ENCODE measurements at regions not wholly inside any gene's neighbourhood (a gene's known extent, or its start where the extent isn't known, plus 50 kb on each side); places are given as distances from the start of the nearest gene placed in this dataset.

DNA sequence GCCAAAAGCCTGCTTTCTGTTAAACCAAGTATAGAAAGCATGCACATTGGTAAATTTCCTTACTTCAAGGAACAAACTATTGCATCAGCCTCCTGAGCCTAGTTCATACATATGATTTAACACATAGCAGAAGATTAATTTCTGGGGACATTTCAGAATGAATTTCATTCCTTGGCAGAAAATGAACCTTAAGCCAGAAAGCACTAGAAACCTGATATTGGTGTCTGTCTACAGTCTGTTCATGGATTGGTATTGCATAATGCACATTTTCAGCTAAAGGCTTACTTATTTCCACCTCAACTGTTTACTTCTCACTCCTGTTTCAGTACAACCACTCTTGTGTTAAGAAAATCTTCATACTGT lies 1471.8 kb upstream of the NUDT12 start:
- no peak for DNase-seq (ENCODE audit: low read depth)

DNA sequence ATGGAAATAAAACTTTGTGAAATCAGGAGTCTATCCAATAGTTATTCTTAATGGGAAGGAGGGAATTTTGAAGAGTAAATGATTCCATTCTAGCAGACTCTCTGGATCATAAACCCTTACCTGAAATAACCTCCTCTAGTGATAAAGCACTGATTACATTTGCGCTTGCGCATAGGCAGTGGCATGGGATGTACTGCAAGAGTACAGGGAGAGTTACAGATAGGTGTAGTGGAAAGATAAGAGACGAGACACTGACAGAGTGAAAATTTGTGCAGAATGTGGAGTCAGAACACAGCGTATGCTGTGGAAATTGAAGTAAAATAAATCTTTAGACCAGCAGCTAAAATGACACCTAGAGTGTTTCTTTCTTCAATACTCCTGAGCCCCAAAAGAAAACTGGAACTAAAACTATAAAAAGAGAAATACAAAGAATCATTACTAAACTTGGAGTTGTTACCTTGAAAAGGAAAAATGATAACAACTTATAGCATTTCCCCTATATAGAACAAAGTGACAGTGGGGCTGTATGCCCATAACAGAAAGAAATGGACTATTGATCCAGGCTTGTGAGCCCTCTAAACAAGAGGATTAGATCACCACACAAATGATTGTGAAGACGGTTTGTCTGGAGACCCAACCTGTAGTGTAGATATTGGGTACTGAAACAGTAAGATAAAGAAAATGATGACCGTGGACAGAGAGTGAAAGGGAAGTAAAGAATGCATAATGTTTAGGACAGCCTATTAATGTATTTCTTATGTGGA lies 1471.2 kb upstream of the NUDT12 start:
- no peak for DNase-seq (ENCODE audit: low read depth)

DNA sequence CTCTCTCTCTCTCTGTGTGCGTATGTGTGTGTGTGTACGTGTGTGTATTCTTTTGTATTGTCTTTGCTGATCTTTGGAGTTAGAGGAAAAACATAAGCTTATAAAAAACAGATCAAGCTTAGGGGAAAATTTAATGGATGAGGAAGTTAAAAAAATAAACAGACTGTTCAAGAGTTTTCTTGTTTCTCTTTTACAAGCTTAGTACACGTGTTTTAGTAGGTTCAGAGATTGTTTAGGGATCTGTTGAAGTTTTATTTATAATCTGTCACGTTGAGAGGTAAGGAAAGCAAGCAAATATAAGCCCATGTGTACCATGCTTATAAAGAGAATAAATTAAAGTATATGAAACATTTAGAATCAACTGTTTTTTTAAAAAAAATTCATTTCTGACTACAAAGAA lies 1470.3 kb upstream of the NUDT12 start:
- no peak for DNase-seq (ENCODE audit: low read depth)

DNA sequence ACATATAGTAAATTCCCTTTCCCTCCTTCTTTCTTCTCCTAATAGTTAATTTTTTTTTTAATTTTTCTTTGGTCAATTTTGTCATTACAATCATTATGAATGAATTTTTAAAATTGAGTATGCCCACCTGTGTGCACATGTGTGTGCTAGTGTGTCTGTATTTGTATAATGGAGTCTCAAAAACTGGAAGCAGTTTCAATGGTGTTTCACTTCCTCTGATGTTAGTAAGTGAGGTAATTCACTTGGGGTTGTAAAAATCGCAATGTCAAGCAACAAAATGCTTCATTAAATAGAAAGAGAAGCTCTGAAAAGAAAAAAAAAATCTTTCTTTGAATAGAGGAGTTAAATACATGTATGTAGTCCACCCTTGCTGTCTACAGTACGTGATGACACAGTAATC lies 1467.6 kb upstream of the NUDT12 start:
- DNase-seq (ENCODE audit: low read depth), result no peak

DNA sequence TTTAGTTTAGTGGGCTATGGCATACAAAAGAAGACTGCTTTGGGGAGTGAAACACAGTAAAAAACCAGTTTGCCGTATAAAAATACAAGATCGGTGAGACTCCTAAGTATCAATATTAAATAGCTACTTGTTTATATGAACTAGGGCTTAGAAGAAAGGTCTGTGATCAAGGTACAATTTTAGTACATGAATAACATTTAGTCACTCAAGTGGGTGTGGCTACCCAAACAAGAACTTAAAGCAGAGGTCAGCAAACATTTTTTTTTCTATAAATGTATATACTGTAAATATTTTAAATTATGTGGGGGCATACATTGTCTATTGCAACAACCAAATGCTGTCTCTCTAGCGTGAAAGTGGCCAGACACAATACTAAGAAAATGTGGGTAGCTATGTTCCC lies 1452.5 kb upstream of the NUDT12 start:
- no peak for DNase-seq (ENCODE audit: low read depth)

DNA sequence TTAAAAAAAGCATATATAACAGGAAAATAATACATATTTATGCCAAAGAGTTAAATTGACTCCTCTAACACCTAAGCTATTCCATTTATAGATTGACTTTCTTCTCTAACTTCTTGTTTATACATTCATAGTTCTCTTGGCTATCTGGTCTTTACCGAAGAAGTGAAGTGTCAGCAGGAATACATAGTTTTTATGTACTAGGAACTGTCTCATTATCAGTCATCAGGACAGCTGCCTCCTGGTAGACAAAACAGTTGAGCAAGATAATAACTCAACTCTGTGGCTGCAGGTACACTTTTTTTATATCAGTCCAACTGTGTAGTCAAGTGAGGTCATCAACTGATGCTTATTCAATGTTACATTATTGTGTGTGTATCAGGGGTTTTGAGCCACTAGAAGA lies 1436.0 kb upstream of the NUDT12 start:
- no peak for DNase-seq (ENCODE audit: low read depth)

DNA sequence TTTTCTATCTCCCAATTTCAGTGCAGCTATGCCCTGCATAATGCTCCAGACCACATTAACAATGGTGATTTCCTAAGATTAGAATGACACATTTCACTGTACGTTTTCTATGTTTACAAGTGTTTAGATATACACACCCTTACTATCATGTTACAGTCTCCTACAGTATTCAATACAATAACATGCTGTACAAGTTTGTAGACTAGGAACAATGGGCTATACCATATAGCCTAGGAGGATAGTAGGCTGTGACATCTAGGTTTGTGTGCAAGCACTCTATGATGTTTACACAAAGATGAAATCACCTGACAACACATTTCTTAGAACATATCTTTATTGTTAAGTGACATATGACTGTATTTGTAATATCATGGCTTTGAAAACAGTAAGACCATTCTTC lies 1435.6 kb upstream of the NUDT12 start:
- DNase-seq (ENCODE audit: low read depth), result no peak

DNA sequence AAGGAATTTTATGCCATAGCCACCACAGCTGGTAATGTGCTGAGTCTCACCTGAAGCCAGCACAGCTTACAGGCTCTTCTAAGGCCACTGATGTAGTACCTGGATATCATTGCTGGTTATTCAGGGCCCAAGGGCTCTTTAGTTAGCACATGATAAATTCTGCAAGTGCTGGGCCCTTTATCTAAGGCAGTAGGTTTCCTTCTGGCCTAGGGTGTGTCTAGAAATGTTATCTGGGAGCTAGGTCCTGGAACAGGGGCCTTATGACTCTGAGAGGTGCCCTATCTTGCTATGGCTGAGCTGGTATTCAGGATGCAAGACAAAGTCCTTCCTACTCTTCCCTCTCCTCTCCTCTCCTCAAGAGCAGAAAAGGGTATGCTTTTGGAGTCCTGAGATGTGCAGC lies 1424.5 kb upstream of the NUDT12 start:
- DNase-seq (ENCODE audit: low read depth), result no peak

DNA sequence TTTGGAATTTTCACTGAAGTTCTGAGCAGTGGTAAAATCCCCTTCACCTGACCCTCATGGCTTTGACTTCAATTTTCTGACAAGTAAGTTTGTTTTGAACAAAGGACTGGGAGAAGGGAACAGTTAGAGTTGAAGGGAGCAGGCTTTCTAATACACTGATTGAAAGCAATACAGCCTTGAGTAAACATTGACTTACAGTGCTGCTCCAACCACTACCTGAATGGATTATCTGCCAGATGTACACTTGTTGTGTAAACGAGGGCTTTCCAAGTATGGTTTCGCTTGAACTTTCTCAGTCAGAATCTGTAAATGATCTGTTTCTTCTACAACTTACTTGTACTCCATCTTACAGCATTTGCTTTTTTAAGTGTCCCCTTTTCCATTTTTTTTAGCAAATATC lies 1414.9 kb upstream of the NUDT12 start:
- DNase-seq (ENCODE audit: low read depth), result no peak

DNA sequence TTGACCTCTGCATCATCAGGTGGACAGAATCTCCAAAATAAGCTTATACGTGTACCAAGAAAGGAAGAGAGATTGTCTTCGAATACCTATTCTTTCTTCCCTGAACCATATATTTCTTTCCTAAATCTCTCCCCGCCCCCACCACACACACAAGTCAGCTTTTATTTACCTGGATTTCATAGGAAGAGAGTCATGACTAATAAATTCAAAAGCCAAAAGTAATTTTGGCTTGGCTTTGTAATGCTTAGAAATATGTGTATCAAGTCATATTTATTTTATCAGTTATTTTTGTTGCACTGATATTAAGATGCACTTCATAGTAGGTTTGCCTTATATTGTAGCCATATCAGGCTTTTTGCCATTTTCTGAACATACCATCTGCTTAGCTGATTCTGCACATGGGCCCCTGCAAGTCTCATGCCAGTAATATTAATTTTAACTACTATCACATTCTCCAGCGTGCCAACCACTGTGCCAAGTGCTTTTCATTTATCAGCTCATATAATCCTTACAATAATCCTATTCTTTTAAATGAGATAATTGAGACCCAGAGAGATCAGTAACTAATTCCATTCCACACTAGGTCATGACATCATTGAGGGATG lies 1405.3 kb upstream of the NUDT12 start:
- no peak for DNase-seq (ENCODE audit: low read depth)

DNA sequence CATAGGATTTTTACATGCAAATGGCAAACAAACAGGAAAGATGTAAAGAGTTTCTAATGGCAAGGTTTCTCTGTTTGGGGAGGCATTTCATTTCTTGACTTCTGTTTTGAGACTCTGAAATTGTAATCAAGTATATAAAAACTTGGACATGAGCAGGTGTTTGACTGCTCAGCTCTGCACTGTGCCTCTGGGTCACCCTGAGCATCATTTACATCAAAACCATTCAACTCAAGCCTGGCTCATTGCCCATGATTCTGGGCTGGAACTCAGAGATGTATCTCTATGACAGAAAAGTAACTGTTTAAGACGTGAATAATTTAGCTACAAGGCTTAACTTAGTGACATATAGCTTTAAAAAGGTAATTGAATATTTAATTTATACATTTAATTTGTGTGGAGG lies 1402.4 kb upstream of the NUDT12 start:
- DNase-seq (ENCODE audit: low read depth), result no peak

DNA sequence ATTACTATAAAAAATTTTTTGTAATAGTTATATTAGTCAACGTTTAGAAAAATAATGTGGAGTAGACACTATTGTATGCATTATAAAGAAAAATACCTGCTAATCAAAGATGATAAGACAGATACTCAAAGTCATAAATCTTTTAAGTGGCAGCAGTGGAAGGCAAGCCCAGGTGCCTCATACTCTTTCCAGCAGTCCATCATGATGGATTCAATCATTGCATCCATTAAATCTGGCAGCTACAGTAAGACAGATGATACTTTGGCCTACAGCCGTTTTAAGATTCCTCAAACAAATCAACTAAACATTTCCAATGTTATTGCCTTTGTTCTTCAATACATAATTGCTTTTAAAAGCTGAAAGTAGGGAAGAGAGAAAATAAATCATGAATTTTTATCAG lies 1392.9 kb upstream of the NUDT12 start:
- DNase-seq (ENCODE audit: low read depth), result no peak

DNA sequence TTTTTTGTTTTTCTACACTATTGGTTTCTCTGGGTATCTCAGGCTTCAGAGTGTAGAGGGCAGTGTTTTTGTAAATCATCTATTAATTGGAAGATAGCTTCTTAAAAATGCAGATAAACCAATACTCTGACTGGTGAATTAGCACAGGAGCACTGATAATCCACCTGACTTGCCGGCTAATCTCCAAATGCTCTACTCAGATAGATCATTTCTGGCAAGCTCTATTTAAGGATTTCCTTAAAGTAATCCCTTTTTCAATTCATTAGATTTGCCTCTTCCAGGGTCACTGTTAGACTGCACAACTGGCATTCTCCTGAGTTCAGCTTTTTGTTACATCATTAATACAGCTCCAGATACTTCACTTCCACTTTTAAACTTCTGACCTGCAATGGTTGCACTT lies 1390.3 kb upstream of the NUDT12 start:
- no peak for DNase-seq (ENCODE audit: low read depth)

DNA sequence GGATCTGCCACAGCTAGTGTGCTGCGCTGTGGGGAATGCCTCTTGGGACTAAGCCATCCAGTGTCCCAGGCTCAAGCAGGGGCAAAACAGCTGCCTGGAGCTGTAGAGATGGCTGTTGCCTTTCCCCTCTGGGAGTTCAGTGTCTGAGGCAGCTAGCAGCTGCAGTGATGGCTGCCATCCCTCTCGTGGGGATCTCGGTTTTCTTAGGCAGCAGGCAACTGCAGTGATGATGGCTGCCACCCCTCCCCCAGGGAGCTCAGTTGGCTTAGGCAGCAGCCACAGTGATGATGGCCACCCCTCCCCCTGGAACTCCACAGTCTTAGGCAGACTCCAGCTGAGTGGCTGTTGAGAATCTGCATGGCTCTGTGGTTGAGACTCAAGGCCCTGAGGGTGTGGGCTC lies 1389.2 kb upstream of the NUDT12 start:
- no peak for DNase-seq (ENCODE audit: low read depth)

DNA sequence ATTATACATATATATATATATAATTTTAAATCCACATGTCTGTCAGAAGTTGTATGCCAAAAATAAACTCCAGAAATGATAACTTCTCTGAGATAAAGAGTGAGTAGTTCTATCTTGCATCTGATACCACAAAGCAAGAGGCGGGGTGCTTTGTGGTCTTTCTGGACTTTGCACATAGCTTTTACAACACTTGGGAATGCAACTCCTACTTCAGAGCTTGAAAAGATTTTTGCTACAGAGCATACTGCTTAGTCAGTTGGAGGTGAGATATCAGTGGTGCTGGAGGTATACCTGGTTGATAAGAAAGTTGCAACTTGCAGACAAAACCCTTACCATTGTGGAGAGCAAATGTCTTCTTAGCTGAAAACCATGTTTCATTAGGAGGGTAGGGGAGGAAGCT lies 1384.5 kb upstream of the NUDT12 start:
- DNase-seq (ENCODE audit: low read depth), result no peak

DNA sequence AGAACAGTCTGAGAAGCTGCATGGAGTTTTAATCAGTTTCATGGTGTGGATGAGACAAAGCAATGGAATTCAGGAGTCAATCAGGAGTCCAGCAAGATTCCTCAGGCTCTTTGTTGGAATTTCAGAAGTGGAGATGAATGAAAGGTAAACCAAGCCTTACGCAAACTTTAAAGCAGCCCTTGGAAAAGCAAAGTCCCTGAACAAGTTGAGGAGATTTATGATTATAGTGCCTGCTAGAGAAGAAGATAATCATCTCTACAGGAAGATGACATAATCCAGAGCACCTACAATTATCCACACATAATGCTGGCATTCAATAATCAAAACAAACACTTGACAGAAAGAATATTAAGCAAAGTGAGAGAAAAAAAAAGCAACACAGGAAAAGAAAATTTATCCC lies 1380.1 kb upstream of the NUDT12 start:
- DNase-seq (ENCODE audit: low read depth), result no peak

DNA sequence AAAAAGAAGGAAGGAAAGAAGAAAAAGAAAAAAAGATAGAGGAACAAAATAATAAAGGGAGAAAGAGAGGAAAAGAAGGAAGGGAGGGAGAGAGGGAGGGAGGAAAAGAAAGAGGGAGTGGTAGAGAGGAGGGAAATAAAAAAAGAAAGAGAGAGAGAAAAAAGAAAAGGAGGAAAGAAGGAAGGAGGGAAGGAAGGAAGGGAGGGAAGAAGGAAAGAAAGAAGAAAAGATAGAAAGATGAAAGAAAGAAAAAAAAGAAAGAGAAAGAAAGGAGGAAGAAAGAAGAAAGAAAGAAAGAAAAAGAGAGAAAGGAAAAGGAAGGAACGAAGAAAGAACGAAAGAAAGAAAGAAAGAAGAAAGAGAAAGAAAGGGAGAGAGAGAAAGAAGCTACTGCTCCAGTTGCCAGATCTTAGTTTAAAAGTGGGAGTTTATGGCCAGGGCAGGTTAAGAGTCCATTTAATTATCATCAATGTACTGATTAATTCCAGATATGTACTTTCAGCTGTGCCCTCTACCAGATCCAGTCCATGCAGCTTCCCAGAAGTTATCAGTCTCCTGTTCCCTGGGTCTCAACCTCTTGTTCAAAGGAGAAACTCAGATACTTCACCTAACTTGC lies 1378.5 kb upstream of the NUDT12 start:
- no peak for DNase-seq (ENCODE audit: low read depth)

DNA sequence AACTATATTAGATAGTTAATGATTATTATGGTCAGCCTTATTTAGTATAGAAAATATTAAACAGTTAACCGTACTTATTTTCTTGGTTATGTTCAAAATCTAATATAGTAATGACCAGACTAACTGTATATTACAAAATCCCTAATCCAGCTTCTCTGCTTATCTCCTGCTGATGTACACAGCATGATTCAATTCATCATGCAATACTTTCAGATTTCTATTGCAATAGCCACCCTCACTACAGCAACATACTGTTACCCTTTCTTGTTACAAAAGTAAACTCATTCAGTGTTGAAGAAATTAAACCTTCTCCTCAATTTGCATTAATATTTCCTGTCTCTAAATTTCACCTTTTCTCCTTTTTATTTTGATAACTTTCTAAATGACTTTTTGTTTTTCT lies 1375.0 kb upstream of the NUDT12 start:
- no peak for DNase-seq (ENCODE audit: low read depth)

DNA sequence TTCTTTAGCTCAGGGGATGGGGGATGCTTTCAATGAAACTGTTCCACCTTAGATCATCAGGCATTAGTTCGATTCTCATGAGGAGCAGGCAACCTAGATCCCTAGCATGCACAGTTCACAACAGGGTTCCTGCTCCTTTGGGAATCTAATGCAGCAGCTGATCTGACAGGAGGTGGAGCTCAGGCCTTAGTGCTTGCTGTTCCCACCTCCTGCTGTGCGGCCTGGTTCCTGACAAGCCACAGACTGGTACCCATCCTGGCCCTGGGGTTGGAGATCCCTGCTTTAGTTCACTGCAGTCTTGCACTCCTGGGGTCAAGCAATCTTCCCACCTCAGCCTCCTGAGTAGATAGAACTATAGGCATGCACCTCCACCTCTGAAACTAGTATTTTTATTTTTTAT lies 1369.8 kb upstream of the NUDT12 start:
- no peak for DNase-seq (ENCODE audit: low read depth)

DNA sequence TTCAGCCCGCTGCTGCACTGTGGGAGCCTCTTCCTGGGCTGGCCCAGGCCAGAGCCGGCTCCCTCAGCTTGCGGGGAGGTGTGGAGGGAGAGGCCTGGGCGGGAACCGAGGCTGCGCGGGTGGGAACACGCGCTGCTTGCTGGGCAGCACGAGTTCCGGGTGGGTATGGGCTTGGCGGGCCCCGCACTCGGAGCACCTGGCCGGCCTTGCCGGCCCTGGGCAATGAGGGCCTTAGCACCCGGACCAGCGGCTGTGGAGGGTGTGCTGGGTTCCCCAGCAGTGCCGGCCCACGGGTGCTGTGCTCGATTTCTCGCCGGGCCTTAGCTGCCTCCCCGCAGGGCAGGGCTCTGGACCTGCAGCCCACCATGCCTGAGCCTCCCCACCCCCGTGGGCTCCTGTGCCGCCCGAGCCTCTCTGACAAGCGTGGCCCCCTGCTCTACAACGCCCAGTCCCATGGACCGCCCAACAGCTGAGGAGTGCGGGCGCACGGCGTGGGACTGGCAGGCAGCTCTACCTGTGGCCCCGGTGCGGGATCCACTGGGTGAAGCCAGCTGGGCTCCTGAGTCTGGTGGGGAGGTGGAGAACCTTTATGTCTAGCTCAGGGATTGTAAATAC lies 1366.4 kb upstream of the NUDT12 start:
- no peak for DNase-seq (ENCODE audit: low read depth)

DNA sequence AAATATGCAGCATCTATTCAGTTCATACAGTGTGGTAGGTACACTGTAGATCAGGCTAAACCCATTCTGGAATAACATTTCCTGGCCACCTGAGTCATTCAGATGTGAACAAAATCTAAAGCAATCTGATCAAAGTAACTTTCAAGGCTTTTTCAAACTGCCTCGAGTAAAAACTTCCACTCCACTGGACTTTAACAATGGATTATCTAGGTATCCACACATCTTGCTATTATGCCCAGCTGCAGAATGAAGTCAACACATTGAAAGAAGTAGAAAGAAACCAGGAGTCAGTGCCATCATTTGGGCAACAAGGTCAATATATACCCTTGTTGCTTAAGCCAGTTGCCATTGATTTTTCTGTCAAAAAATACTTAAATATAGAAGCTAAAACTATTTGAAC lies 1352.6 kb upstream of the NUDT12 start:
- no peak for DNase-seq (ENCODE audit: low read depth)

DNA sequence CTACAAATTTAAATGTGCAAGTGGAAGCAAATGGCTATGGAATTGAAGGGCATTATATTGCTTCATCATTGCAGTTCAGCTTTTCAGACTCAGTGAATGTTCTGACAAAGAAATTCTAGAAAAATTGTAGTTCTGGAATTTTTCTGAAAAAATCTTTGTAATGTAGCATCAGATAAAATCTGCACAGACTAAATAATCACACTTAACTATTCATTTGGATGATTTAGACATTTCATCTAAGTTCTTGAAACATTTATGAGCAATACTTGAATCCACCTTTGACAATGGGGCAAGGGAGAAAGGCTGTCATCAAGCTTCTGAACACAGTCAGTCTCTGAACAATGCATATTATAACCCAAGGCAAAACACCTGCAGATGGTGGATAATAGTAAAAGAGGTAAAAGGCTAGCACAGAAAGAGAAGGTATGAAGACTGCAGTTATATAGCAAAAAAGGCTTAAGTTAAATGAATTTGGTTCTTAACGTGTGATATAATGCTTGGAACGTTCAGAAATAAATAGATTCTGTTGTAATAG lies 1352.0 kb upstream of the NUDT12 start:
- no peak for DNase-seq (ENCODE audit: low read depth)

DNA sequence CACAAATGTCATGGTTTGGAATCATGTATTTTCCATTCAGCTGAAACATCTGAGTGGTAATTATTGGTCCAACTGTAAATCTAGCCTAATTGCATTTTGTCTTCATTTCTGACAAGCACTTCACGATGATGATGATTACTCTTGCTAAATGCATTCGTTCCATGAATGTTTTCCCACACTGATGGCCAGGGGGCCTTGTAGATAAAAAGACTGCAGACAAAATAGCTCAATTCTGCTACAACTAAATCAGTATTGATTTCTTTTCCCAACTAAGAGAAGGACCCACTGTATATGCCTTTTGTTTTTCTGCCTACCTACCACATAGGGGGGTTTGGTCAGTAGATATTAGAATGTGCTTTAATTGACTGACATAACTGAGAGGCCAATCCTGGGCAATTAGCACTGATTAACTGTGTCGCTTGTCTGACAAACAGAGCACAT lies 1351.3 kb upstream of the NUDT12 start:
- no peak for DNase-seq (ENCODE audit: low read depth)
